HG02798 (cell line): ENCODE measurements at regions not wholly inside any gene's neighbourhood (a gene's known extent, or its start where the extent isn't known, plus 50 kb on each side); places are given as distances from the start of the nearest gene placed in this dataset.
"Not testable (repeated sequence)": the region's sequence is repeated elsewhere in the genome, so short reads cannot be mapped to it uniquely, and the experiment has no call there.

Source experiments
- ATAC-seq: cut with Tn5 transposase; IDR thresholded peaks from one replicate; pipeline ENCODE4 v1.9.1; 2021; ENCODE audit warnings: mild to moderate bottlenecking; ENCODE audit not compliant: unreplicated experiment, poor library complexity

DNA sequence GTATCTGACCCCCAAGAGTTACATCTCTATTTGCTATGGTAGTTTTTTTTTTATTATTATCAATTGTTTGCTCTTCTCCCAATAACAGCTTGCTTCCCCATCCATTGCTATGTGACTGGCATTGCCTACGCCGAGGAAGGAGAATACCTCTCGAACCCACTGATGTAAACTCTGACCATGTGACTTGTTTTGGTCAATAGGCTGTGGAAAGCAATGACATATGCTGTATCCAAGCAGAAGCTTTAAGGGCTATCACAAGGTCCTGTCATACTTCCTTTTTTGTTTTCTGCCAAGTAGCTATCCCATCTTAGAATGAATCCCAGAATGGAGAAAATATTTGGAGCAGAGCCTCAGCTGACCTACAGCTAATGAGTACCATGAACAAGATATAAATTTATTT lies 111.0 kb upstream of the FRMD4B start:
- no peak for ATAC-seq

DNA sequence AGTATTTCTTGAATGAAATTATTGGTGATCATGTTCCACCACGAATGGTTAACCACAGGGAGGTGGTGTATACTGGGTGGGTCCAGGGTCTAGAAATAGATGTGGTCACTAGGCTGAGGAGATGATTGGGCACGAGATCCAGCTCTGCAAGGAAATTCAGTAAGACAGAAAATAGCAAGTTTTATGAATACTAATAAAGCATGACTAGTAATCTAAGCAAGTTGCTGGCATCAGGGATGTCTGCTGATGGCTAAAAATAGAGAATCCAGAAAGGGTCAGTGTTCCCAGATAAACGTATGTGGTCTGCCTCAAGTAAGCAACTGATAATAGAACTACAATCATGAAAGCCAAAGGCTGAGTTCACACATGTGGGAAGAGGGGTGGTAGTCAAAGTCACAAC lies 108.3 kb upstream of the FRMD4B start:
- no peak for ATAC-seq

DNA sequence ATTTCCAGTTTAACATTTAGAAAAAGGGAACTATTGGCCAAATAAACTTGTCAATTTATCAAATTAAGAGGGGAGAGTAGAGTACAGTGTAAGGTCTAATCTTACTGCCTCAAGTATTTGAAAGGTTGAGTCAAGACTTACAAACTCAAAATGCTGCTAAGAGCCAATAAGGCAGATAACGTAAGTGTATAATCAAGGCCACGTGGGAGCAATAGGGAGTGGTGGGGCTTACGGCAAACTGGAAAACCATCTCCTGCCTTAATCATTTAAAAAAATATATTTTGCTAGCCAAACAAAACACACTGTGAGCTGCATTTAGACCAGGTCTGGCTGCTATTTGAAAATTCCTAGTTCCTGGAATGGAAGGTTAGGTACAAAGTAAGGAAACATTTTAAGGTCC lies 107.3 kb upstream of the FRMD4B start:
- ATAC-seq, result no peak

DNA sequence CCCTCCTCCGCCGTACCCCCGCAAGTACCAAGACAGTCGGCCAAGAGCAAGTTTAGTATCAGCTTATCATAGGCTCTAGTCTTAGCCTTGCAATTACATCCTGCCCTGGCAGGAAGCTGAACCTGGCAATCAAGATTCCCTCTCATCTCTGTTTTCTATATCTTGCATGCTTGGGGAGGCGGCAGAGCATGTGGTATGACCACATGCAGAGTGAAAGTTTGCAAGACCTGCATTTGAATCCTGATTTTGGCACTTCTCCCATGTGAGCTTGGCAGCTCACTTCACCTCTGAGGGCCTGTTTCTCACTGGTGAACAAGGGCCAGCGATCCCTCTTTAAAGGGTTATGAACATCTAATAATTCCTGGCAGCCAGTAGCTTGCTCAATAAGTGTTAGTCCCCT lies 106.1 kb upstream of the FRMD4B start:
- no peak for ATAC-seq

DNA sequence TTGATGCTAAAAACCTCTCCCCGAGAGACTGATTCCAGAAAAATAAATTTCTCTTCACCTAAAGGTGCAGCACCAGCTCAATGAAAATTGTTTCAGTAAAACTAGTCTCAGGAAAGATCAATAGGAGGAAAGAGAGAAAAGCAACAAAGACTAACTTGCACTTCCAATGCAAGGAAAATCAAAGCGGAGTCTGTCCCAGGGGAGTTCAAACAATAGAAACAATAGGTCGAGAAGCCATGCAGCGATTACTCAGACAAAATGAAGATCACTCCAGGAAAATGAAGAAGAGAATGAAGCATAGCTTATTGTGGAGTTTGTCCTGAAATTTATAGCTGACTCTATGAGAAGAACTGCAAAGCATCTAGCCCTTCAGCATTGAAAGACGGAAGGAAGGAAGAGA lies 105.1 kb upstream of the FRMD4B start:
- ATAC-seq, result no peak

DNA sequence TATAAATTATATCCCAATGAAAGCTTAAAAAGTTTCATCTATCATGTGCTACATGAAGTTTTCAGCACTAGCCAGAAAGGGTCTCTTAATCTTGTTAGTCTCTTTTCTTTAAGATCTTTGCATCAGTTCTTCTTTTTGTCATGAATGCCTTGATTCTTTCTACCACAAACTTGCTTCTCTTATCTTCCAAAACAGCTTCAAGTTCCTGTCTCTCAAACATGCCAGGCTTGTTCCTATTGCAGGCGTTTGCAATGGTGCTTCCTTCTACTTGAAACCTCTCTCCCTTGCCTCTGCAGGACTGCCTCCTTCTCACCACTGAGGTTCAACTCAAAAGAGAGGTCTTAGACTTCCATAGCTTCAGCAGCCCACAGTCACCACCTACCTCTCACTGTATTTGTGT lies 104.3 kb upstream of the FRMD4B start:
- no peak for ATAC-seq

DNA sequence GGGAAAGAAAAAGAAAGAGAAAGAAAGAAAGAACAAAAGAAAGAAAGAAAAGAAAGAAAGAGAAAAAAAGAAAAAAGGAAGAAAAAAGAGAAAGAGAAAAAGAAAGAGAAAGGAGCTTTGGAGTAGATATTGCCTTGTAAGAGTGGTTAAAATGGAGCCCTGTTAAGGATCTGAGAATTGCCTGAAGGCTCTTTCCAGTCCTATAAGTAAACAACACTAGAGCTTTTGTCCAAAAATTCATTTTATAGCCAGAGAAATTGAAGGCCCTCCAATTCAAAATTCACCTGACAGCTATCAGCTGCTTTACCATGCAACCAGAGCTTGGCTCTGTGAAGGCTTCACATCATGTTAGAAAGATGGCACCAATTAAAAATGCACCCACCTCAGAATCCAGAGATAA lies 102.1 kb upstream of the FRMD4B start:
- no peak for ATAC-seq

DNA sequence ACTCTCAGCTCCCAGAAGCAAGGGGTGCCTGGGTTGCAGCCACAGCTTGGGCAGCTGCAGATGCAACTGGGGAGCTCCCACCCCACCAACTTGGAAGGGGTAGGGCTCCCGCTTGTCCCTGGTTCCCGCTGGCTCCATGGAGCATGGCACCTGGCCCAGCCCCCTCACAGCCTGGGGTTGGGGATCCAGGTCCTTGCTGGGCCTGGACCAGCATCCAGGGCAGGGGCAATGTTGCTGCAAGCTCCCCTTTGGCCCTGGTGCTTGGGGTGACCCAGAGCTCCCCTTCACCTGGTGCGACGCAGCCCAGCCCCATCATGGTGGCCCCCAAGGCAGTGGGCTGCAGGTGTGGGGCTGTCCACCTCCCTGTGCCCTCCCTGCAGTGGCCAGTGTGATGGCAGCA lies 99.6 kb upstream of the FRMD4B start:
- no peak for ATAC-seq

DNA sequence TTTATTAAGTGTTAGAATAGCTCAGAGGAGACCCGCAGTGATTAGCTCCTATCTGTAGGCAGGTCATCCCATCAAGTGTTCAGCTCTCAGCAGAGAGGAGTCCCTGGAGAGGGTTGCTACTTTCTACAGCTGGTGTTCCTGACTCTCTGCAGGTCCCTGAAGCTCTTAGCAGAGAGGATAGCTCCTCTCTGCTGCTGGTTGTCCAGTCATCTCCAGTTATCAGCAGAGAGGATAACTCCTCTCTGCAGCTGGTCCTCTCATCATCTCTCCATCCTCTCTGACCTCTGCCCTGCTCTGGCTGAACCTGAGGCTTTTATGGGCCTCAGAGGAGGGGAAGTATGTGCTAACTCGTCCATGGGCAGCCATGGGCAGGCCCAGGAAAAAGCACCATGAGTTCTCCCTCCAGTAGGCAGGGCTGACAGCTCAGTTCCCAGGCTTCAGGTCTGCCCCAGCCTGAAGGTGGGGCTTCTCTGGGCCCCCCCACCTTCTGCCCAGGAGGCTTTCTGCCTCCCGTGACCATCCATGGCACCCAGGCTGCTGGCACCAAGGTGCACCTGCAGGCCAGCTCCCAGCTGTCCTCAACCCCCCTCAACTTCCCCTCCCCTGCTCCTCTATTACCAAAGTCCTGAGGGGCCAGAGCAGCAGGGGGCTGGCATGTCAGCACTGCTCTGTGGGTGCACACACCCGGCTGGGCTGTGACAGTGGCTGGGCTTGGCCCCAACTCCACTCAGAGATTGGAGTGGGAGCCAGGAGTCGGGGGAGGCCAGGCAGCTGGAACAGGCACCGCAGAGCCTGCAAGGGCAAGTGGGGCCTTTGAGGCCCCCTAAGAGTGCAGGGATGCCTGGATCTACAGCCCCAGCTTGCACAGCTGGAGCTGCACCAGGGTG lies 98.9 kb upstream of the FRMD4B start:
- ATAC-seq, result no peak

DNA sequence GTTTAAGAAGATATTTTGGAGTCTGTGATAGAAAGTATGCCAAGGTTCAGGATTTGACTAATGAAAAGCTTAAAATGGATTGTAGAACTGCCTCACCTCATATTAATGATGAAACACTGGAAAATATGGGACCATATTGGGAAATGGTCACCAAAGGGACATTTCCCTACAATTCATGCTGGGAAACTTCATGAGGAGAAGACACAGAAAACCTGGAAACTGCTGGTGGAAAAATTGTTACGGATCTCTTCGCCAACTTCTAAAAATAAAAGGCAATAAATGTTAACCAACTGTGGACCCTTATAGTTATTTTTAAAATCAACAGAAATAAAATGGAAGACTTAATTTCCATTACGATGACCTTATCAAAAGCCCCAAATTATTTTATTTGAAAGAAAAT lies 97.6 kb upstream of the FRMD4B start:
- no peak for ATAC-seq

DNA sequence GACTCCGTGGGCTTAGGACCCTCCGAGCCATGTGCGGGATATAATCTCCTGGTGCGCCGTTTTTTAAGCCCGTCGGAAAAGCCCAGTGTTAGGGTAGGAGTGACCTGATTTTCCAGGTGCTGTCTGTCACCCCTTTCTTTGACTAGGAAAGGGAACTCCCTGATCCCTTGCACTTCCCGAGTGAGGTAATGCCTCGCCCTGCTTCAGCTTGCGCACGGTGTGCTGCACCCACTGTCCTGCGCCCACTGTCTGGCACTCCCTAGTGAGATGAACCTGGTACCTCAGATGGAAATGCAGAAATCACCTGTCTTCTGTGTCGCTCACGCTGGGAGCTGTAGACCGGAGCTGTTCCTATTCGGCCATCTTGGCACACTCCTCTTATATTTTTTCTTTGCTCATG lies 95.1 kb upstream of the FRMD4B start:
- not testable (repeated sequence) for ATAC-seq

DNA sequence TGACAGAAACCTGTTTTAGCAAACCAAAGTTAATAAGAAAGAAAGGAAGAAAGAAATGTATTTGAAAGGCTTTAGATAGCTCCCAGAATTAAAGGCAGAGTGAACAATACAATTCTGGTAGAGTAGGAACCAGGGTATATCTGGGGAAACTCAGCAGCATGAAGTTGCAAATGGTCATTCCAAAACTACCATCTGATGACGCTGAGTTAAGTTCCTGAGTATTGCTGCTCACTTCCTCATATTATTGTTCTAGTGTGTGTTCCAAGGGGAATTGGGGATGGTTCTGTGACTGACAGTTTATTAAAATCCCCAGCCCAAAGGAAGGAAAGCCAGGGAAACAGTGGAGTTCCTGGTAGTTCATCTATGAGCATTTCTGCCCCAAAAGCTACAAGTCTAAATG lies 88.3 kb upstream of the FRMD4B start:
- no peak for ATAC-seq

DNA sequence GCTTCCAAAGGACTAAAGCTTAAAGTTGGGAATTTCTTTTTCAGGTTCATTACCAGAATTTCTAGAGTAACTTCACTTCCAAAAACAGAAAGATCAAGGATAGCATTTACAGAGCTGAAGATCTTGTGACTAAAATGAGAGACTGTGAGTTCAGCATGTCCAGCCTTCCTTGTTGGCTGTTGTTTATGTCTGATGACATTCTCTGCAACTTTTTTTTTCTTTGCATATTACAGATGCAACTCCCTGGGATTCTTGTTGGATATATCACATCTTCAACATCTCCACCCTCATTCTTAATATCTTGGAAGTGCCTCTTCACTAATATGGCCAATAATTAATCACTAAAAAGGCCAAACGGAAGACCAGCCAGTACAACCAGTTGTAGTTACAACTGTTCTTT lies 86.2 kb upstream of the FRMD4B start:
- ATAC-seq, result no peak

DNA sequence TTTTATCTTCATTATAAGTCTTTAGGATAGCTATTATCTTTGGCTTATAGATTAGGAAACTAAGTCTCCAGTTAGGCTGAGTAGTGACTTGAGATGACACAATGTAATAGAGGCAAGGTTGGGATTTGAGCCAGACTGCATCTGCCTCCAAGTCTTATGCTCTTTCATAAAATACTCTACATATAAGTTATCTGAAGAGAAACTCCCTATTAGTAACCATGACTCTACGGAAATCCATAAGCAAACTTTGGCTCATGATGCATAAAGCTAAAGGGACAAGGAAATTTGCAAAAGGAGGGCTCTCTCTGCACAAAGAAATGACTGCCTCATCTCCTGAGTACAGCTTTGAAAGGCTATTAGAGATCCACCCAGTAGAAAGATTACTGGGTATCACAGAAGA lies 77.6 kb upstream of the FRMD4B start:
- no peak for ATAC-seq

DNA sequence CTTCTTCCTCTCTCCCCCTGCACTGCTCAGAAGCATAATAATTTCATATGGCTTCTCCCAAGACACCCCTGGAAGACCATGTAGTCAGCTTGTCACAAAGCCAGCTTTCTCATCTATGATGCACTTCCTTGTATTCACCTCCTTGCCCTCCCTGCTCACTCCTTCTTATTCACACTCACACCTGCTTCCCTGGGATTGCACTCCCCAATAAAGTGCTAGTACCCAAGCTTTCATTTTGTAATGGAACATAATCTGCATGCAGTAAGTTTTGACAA lies 76.9 kb upstream of the FRMD4B start:
- no peak for ATAC-seq

DNA sequence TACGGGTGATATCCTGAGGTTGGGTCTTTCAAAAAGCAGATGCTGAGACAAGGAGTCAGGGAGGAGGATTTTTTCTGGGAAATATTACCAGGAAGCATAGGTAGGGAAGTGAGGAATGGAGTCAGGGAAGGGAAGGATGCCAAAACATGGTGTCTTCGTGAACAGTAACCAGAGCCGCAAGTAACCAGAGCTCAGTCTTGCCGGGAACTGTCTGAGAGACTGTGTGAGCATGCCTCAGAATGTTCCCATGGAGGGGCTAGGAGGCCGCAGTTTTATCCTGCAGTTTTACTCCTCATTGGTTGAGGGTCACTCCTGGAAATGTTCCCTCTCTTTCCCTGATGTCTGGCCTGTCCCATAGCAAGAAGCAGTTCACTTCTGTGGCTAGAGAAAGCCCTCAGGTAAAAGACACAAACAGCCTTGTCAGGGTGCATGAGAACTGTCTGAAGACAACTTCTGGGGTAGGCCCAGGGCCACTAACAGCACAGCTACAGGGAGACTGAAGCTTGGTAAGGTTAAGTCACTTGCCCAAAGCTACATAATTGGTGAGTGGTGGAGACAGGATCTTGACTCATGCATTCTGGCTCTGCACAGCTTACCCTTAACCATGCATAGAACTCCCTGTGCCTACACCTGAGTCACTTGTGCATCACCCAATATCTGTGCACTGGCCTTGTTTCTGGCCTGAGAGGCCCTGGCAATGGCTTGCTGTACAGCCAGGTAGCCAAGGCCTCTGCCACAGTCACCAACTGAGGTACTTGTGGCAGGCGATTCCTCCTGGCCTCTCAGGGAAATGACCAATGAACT lies 76.3 kb upstream of the FRMD4B start:
- ATAC-seq, result no peak

DNA sequence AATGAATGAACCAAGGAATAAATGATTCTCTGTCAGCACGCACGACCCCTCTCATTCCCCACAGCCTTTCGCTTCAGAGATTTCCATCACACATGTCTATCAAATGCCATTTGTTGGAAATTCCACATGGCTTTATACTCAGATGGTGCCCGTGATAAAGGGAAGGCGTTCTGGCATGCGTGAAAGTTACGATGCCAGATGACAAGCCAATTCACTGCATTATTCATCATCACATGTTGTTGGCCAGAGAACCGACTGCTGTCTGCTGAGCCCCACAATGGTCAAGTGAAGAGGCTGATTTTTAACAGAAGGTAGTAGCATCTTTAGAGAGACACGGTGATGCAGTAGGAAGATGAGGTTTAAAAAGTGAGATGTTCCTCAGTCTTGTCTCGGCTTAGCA lies 74.1 kb upstream of the FRMD4B start:
- no peak for ATAC-seq

DNA sequence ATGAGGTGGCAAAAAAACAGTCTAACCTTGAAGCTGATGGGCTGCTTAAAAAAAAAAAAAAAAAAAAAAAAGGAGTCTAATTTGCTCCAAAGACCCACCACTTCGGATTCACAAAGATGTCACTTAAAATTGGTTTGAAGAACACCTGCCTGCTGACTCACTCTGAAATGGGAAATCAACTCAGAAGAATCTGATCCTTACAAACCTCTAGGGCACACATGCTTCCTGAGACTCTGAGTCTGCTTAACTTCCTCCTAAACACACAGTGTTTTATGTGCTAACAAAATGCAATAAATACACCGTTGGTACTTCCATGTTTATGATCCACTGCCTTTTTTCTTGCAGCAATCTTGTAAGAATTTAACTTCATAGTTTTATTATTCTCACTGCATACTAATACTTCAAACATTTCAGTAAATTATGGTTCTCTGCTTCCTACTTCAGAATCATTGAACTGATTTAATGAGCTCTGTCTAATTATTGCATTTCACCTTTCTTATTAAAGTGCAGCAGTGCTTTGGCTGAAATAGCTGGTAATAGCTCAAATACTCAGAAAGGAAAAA lies 73.0 kb upstream of the FRMD4B start:
- ATAC-seq, result no peak

DNA sequence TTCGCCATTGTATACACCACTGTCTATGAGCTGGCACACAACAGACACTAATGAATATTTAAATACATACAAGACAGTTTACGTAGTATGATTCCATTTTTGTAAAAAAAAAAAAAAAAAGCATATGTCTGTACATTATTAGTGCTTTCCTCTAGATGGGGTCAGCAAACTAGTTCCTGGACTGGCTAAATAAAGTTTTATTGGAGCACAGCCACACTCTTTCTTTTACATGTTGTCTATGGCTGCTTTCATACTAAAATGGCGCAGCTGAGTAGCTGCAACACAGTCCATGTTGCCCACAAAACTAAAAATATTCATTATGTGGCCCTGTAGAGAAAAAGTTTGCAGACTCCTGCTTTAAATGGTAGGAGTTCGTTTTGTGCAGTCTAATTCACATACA lies 70.7 kb upstream of the FRMD4B start:
- no peak for ATAC-seq

DNA sequence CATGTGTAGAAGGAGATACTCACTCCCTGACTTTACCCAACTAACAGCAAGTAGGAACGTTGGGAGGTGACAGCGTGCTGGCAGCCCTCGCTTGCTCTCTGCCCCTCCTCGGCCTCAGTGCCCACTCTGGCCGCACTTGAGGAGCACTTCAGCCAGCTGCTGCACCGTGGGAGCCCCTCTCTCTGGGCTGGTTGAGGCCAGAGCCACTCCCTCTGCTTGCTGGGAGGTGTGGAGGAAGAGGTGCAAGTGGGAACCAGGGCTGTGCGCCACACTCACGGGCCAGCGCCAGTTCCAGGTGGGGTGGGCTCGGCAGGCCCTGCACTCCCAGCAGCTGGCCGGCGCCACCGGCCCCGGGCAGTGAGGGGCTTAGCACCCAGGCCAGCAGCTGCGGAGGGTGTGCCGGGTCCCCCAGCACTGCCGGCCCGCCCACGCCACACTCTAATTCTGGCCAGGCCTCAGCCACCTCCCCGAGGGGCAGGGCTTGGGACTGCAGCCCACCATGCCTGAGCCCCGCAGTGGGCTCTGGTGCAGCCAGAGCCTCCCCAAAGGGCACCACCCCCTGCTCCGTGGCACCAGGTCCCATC lies 68.4 kb upstream of the FRMD4B start:
- ATAC-seq, result no peak

DNA sequence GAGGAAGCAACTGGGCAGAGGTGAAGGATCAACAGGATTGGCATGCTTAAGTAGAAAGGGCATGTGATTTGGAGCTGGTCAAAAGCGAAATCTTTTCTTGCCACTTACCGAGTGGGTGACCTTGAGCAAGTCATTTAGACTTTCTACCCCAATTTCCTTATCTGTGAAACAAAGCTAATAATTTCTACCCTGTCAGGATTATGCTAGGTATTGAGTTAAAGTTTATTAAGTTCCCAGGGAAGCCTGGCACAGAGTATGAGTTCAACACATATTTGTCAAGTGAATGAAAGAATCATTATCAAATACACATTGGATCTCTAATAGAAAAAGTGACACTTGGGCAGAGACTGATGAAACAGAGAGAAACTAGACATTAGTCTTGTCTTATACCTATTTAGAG lies 66.4 kb upstream of the FRMD4B start:
- no peak for ATAC-seq
